Loucy (cell line): ENCODE measurements at regions not wholly inside any gene's neighbourhood (a gene's known extent, or its start where the extent isn't known, plus 50 kb on each side); places are given as distances from the start of the nearest gene placed in this dataset.

ENCODE experiments used
- EZH2phosphoT487 ChIP-seq: fragments of 200-600 bp; IDR thresholded peaks from 2 replicates; pipeline ENCODE4 v1.6.1; 2018; ENCODE audit warnings: antibody characterized with exemption, mild to moderate bottlenecking, moderate library complexity, borderline replicate concordance
- TF ChIP-seq, protein P1 (sequence below): fragments of 200-600 bp; sonication (generic); conservative IDR thresholded peaks from 2 replicates; pipeline ENCODE4 v1.5.1; 2014; ENCODE audit warnings: mild to moderate bottlenecking, antibody characterized with exemption, low read length

DNA sequence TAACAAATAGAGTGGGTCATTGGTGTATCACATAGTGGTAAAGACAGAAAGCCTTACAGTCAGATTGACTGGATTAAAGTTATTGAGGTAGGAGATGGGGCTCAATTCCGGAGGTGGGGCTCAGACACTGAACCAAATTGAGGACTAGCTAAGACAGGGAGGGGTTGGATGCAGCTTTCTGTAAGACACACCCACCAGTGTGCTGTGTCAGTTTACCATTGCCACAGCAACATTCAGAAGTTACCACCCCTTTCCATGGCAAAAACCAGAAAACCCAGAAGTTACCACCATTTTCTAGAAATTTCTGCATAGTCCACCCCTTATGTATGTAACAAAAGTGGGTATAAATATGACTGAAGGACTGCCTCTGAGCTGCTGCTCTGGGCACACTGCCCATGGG is 167.6 kb upstream of the TMEM72 start:
- TF ChIP-seq, protein P1, sequence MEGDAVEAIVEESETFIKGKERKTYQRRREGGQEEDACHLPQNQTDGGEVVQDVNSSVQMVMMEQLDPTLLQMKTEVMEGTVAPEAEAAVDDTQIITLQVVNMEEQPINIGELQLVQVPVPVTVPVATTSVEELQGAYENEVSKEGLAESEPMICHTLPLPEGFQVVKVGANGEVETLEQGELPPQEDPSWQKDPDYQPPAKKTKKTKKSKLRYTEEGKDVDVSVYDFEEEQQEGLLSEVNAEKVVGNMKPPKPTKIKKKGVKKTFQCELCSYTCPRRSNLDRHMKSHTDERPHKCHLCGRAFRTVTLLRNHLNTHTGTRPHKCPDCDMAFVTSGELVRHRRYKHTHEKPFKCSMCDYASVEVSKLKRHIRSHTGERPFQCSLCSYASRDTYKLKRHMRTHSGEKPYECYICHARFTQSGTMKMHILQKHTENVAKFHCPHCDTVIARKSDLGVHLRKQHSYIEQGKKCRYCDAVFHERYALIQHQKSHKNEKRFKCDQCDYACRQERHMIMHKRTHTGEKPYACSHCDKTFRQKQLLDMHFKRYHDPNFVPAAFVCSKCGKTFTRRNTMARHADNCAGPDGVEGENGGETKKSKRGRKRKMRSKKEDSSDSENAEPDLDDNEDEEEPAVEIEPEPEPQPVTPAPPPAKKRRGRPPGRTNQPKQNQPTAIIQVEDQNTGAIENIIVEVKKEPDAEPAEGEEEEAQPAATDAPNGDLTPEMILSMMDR: no peak
- no peak for TF ChIP-seq EZH2phosphoT487
